ENCODE measurements at regions not wholly inside any gene's neighbourhood (a gene's known extent, or its start where the extent isn't known, plus 50 kb on each side); places are given as distances from the start of the nearest gene placed in this dataset.

- no peaks in the 10 kb centered on the region for H3K79me2 ChIP-seq (ENCODE audit: insufficient read depth, low read length)
- H3K9me3 ChIP-seq (ENCODE audit: control insufficient read depth, low read depth, low read length): no peaks in the 10 kb centered on the region
- H3K23me2 ChIP-seq (ENCODE audit: insufficient read length, low read depth, low read length, poor library complexity, severe bottlenecking): no peaks in the 10 kb centered on the region
- no peak for TF ChIP-seq CTCF (conservative IDR thresholded peaks at IDR 0.05)
- H2AFZ ChIP-seq (ENCODE audit: low read length): no peak overlapping the region
- no peak overlapping the region for H2BK5ac ChIP-seq (ENCODE audit: insufficient read length, low read length)
- no peak overlapping the region for H3K4ac ChIP-seq (ENCODE audit: low read depth, low read length)
- no peaks in the 10 kb centered on the region for H4K20me1 ChIP-seq (ENCODE audit: control insufficient read depth, insufficient read depth, insufficient read length)
- no peaks in the 10 kb centered on the region for H3K27me3 Mint-ChIP-seq (ENCODE audit: low read depth)
- H3K4me1 ChIP-seq (ENCODE audit: insufficient read depth, low read length): no peaks in the 10 kb centered on the region
- no peak overlapping the region for H3K23ac ChIP-seq (ENCODE audit: insufficient read length, low read depth, low read length)
- no peak overlapping the region for H3K9ac ChIP-seq (ENCODE audit: extremely low read depth, insufficient read length, low read length)
- H4K8ac ChIP-seq (replicated peaks; ENCODE audit: insufficient read length, low read depth, low read length): no peak overlapping the region
- H3K18ac ChIP-seq (ENCODE audit: insufficient read length, low read depth, low read length): no peak overlapping the region
- no peak overlapping the region for H3T11ph ChIP-seq (ENCODE audit: low read length)
- no peak overlapping the region for H3K27ac ChIP-seq (ENCODE audit: insufficient read length, low read depth, low read length)
- H2AK5ac ChIP-seq (ENCODE audit: insufficient read length, low read length): no peak overlapping the region
- no peaks in the 10 kb centered on the region for H3K79me1 ChIP-seq (ENCODE audit: insufficient read depth, low read depth, low read length, poor library complexity, severe bottlenecking)
- peaks cover 3 to 12% (median 10%) of the 10 kb centered on the region in 3 experiments; a peak in 6 of 7 replicates for H3K36me3 Mint-ChIP-seq (ENCODE audit: insufficient read depth in 1 of 3, low read depth in 3 of 3)
- H2BK20ac ChIP-seq (ENCODE audit: low read depth, low read length, poor library complexity, severe bottlenecking): no peak overlapping the region
- no peak overlapping the region for H3K4me2 ChIP-seq (ENCODE audit: insufficient read depth, insufficient read length, low read length)
- no peak overlapping the region for H3K56ac ChIP-seq (ENCODE audit: insufficient read length, low read depth, low read length)
- H3K14ac ChIP-seq (ENCODE audit: insufficient read depth, low read length): no peak overlapping the region
- H3K9me3 Mint-ChIP-seq: peaks cover 0 to 11% of the 10 kb centered on the region in 2 experiments; a peak in 3 of 5 replicates
- H3K4me1 Mint-ChIP-seq: no peaks in the 10 kb centered on the region
- H3K27ac Mint-ChIP-seq: no peak overlapping the region
- no peaks in the 10 kb centered on the region for H3K27me3 ChIP-seq (ENCODE audit: insufficient read depth, low read length)
- no peak overlapping the region for H4K91ac ChIP-seq (ENCODE audit: insufficient read length, low read depth, low read length)
- no peak overlapping the region for H2BK12ac ChIP-seq (ENCODE audit: insufficient read length, low read depth, low read length)
- H3K4me3 Mint-ChIP-seq: no peak overlapping the region
- no peak overlapping the region for H4K5ac ChIP-seq (ENCODE audit: insufficient read length, low read depth, low read length)
- DNase-seq: no peak
- no CpG with 5 or more reads among the region's 2 CpGs for whole genome bisulfite sequencing (ENCODE audit: extremely low coverage, insufficient read length, low lambda C conversion rate)
- no peak overlapping the region for H2BK15ac ChIP-seq (ENCODE audit: low read depth, low read length)
- H2BK120ac ChIP-seq (ENCODE audit: low read depth, low read length, poor library complexity, severe bottlenecking): no peak overlapping the region
Observed at GRCh38 chr4:132479543-132479942, 669.6 kb upstream of the PCDH10 start.
